ENCODE measurements at regions not wholly inside any gene's neighbourhood (a gene's known extent, or its start where the extent isn't known, plus 50 kb on each side); places are given as distances from the start of the nearest gene placed in this dataset.

- TF ChIP-seq TCF4 (CRISPR knock-in tag; IDR thresholded peaks at IDR 0.05; ENCODE audit: borderline replicate concordance) (no peak), RARB (CRISPR knock-in tag; IDR thresholded peaks at IDR 0.05) (no peak), TSHZ2 (CRISPR knock-in tag; IDR thresholded peaks at IDR 0.05) (no peak), ZFP30 (CRISPR knock-in tag; IDR thresholded peaks at IDR 0.05) (no peak)
These were observed 70.1 kb upstream of the AFDN start for GRCh38 chr6:167756597-167756996.

Measured in SK-N-SH treated with all-trans-retinoic acid at 6 μM for 48 hours (cell line).